ENCODE measurements at regions not wholly inside any gene's neighbourhood (a gene's known extent, or its start where the extent isn't known, plus 50 kb on each side); places are given as distances from the start of the nearest gene placed in this dataset.

GRCh38 chr14:87254331-87254874, 738.6 kb downstream of the GALC start:
- H3K27me3 ChIP-seq (ENCODE audit: insufficient read depth), result no peaks in the 10 kb centered on the region
- Mint-ChIP-seq H3K27me3 (ENCODE audit: insufficient read depth, low read depth, poor library complexity) (peaks cover 2% of the 10 kb centered on the region), H3K4me3 (no peak overlapping the region), H3K4me1 (peaks cover 4% of the 10 kb centered on the region; the same call in 1 of the 3 replicates), H3K27ac (no peak overlapping the region), H3K36me3 (ENCODE audit: low read depth) (peaks cover 18% of the 10 kb centered on the region; the same call in 2 of the 3 replicates), H3K9me3 (peaks cover 16% of the 10 kb centered on the region)
- H3K27ac ChIP-seq (ENCODE audit: low read depth), result no peak overlapping the region
- DNase-seq (ENCODE audit: low spot score) (no peak), ATAC-seq (no peak)
- no peak overlapping the region for H3K4me3 ChIP-seq
- no peaks in the 10 kb centered on the region for H3K36me3 ChIP-seq (ENCODE audit: insufficient read depth)
- H3K9me2 ChIP-seq (ENCODE audit: insufficient read depth), result peaks cover 5% of the 10 kb centered on the region; the same call in 1 of the 2 replicates
- no peak overlapping the region for H3K4me2 ChIP-seq
- H2AFZ ChIP-seq, result no peak overlapping the region
- no peaks in the 10 kb centered on the region for H3K79me2 ChIP-seq (replicated peaks; ENCODE audit: insufficient read depth)
- H4K20me1 ChIP-seq (replicated peaks; ENCODE audit: insufficient read depth), result no peaks in the 10 kb centered on the region
- TF ChIP-seq POLR2AphosphoS5 (IDR thresholded peaks at IDR 0.05; ENCODE audit: low read depth), result no peak
- TF ChIP-seq ZNF331 (CRISPR knock-in tag; IDR thresholded peaks at IDR 0.05; ENCODE audit: low read depth), result no peak
- no peak for TF ChIP-seq CTCF (conservative IDR thresholded peaks at IDR 0.05; ENCODE audit: low read depth in 2 of 2)
- no peak for TF ChIP-seq EZH2 (IDR thresholded peaks at IDR 0.05; ENCODE audit: low read depth, unreplicated experiment)
- TF ChIP-seq, protein P1, sequence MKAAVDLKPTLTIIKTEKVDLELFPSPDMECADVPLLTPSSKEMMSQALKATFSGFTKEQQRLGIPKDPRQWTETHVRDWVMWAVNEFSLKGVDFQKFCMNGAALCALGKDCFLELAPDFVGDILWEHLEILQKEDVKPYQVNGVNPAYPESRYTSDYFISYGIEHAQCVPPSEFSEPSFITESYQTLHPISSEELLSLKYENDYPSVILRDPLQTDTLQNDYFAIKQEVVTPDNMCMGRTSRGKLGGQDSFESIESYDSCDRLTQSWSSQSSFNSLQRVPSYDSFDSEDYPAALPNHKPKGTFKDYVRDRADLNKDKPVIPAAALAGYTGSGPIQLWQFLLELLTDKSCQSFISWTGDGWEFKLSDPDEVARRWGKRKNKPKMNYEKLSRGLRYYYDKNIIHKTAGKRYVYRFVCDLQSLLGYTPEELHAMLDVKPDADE (IDR thresholded peaks at IDR 0.05), result no peak
- TF ChIP-seq, protein P2, sequence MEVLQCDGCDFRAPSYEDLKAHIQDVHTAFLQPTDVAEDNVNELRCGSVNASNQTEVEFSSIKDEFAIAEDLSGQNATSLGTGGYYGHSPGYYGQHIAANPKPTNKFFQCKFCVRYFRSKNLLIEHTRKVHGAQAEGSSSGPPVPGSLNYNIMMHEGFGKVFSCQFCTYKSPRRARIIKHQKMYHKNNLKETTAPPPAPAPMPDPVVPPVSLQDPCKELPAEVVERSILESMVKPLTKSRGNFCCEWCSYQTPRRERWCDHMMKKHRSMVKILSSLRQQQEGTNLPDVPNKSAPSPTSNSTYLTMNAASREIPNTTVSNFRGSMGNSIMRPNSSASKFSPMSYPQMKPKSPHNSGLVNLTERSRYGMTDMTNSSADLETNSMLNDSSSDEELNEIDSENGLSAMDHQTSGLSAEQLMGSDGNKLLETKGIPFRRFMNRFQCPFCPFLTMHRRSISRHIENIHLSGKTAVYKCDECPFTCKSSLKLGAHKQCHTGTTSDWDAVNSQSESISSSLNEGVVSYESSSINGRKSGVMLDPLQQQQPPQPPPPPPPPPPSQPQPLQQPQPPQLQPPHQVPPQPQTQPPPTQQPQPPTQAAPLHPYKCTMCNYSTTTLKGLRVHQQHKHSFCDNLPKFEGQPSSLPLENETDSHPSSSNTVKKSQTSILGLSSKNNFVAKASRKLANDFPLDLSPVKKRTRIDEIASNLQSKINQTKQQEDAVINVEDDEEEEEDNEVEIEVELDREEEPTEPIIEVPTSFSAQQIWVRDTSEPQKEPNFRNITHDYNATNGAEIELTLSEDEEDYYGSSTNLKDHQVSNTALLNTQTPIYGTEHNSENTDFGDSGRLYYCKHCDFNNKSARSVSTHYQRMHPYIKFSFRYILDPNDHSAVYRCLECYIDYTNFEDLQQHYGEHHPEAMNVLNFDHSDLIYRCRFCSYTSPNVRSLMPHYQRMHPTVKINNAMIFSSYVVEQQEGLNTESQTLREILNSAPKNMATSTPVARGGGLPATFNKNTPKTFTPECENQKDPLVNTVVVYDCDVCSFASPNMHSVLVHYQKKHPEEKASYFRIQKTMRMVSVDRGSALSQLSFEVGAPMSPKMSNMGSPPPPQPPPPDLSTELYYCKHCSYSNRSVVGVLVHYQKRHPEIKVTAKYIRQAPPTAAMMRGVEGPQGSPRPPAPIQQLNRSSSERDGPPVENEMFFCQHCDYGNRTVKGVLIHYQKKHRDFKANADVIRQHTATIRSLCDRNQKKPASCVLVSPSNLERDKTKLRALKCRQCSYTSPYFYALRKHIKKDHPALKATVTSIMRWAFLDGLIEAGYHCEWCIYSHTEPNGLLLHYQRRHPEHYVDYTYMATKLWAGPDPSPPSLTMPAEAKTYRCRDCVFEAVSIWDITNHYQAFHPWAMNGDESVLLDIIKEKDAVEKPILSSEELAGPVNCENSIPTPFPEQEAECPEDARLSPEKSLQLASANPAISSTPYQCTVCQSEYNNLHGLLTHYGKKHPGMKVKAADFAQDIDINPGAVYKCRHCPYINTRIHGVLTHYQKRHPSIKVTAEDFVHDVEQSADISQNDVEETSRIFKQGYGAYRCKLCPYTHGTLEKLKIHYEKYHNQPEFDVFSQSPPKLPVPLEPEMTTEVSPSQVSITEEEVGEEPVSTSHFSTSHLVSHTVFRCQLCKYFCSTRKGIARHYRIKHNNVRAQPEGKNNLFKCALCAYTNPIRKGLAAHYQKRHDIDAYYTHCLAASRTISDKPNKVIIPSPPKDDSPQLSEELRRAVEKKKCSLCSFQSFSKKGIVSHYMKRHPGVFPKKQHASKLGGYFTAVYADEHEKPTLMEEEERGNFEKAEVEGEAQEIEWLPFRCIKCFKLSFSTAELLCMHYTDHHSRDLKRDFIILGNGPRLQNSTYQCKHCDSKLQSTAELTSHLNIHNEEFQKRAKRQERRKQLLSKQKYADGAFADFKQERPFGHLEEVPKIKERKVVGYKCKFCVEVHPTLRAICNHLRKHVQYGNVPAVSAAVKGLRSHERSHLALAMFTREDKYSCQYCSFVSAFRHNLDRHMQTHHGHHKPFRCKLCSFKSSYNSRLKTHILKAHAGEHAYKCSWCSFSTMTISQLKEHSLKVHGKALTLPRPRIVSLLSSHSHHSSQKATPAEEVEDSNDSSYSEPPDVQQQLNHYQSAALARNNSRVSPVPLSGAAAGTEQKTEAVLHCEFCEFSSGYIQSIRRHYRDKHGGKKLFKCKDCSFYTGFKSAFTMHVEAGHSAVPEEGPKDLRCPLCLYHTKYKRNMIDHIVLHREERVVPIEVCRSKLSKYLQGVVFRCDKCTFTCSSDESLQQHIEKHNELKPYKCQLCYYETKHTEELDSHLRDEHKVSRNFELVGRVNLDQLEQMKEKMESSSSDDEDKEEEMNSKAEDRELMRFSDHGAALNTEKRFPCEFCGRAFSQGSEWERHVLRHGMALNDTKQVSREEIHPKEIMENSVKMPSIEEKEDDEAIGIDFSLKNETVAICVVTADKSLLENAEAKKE (CRISPR knock-in tag; IDR thresholded peaks at IDR 0.05), result no peak
- no peak for TF ChIP-seq EZH2phosphoT487 (IDR thresholded peaks at IDR 0.05; ENCODE audit: unreplicated experiment)
- no peak for TF ChIP-seq STAT1 (IDR thresholded peaks at IDR 0.05; ENCODE audit: unreplicated experiment)
- TF ChIP-seq NANOG (IDR thresholded peaks at IDR 0.05; ENCODE audit: borderline replicate concordance), result no peak
- TF ChIP-seq, protein P3, sequence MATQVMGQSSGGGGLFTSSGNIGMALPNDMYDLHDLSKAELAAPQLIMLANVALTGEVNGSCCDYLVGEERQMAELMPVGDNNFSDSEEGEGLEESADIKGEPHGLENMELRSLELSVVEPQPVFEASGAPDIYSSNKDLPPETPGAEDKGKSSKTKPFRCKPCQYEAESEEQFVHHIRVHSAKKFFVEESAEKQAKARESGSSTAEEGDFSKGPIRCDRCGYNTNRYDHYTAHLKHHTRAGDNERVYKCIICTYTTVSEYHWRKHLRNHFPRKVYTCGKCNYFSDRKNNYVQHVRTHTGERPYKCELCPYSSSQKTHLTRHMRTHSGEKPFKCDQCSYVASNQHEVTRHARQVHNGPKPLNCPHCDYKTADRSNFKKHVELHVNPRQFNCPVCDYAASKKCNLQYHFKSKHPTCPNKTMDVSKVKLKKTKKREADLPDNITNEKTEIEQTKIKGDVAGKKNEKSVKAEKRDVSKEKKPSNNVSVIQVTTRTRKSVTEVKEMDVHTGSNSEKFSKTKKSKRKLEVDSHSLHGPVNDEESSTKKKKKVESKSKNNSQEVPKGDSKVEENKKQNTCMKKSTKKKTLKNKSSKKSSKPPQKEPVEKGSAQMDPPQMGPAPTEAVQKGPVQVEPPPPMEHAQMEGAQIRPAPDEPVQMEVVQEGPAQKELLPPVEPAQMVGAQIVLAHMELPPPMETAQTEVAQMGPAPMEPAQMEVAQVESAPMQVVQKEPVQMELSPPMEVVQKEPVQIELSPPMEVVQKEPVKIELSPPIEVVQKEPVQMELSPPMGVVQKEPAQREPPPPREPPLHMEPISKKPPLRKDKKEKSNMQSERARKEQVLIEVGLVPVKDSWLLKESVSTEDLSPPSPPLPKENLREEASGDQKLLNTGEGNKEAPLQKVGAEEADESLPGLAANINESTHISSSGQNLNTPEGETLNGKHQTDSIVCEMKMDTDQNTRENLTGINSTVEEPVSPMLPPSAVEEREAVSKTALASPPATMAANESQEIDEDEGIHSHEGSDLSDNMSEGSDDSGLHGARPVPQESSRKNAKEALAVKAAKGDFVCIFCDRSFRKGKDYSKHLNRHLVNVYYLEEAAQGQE (IDR thresholded peaks at IDR 0.05; ENCODE audit: unreplicated experiment), result no peak
- no peak for TF ChIP-seq JUNB (IDR thresholded peaks at IDR 0.05; ENCODE audit: unreplicated experiment)
- no peak for TF ChIP-seq CREB1 (CRISPR knock-in tag; IDR thresholded peaks at IDR 0.05; ENCODE audit: low read depth)
- TF ChIP-seq ZNF114 (CRISPR knock-in tag; IDR thresholded peaks at IDR 0.05), result no peak
- no peaks in the 10 kb centered on the region for H3F3A ChIP-seq (replicated peaks; ENCODE audit: low read depth)
- H3K4me1 ChIP-seq (ENCODE audit: insufficient read depth), result no peaks in the 10 kb centered on the region

All from GM23338 (cell line).